PC-9 (cell line): ENCODE measurements at regions not wholly inside any gene's neighbourhood (a gene's known extent, or its start where the extent isn't known, plus 50 kb on each side); places are given as distances from the start of the nearest gene placed in this dataset.

ENCODE experiments used
- BruUV-seq: library from RNA; stranded (reverse); fragments of 400-500 nt; replicated peaks from 2 replicates; lab custom pipeline; 2021; lab: Mats Ljungman, UMichigan
- CTCF ChIA-PET: fragments of 300-600 bp; sonication (Branson Sonifier 250); formaldehyde crosslinking; loops from one replicate; lab custom pipeline; 2022; ENCODE audit warnings: antibody characterized with exemption; lab: Charles Lee
- POLR2A ChIA-PET: fragments of 300-600 bp; sonication (Branson Sonifier 250); formaldehyde crosslinking; loops from one replicate; lab custom pipeline; 2022; ENCODE audit warnings: antibody characterized with exemption; ENCODE audit not compliant: unreplicated experiment; lab: Charles Lee
- DNase-seq, 2 experiments: peaks; one replicate each; pipeline versions ENCODE4 v3.0.0 to v3.0.0-alpha.2; 2015 to 2022; ENCODE audit warnings: mixed read lengths in 1 of 2
- H2AFZ ChIP-seq: fragments of 200-600 bp; sonication (generic); 2 replicates; pipeline ENCODE4 v1.8.1; 2017; ENCODE audit warnings: antibody characterized with exemption
- H3F3A ChIP-seq: fragments of 200-600 bp; sonication (generic); 2 replicates; pipeline ENCODE4 v1.8.1; 2017; ENCODE audit warnings: antibody characterized with exemption, mild to moderate bottlenecking, low read depth; ENCODE audit not compliant: insufficient read depth
- H3K27ac ChIP-seq: fragments of 200-600 bp; sonication (generic); 2 replicates; pipeline ENCODE4 v1.6.1; 2016; ENCODE audit warnings: mixed run types
- H3K27me3 ChIP-seq: fragments of 200-600 bp; sonication (generic); 2 replicates; pipeline ENCODE4 v1.6.1; 2016; ENCODE audit warnings: low read depth, mixed run types; ENCODE audit not compliant: insufficient read depth
- H3K36me3 ChIP-seq: fragments of 200-600 bp; sonication (generic); 2 replicates; pipeline ENCODE4 v1.6.1; 2016; ENCODE audit warnings: low read depth, mixed run types
- H3K4me1 ChIP-seq: fragments of 200-600 bp; sonication (generic); replicated peaks from 2 replicates; pipeline ENCODE4 v1.6.1; 2016; ENCODE audit warnings: mixed run types; ENCODE audit not compliant: insufficient read depth
- H3K4me2 ChIP-seq: fragments of 200-600 bp; sonication (generic); 2 replicates; pipeline ENCODE4 v1.6.1; 2017; ENCODE audit warnings: mixed run types
- H3K4me3 ChIP-seq: fragments of 200-600 bp; sonication (generic); 2 replicates; pipeline ENCODE4 v1.6.1; 2016; ENCODE audit warnings: mixed run types
- H3K79me2 ChIP-seq: fragments of 200-600 bp; sonication (generic); 2 replicates; pipeline ENCODE4 v1.6.1; 2017; ENCODE audit warnings: low read depth, mixed run types
- H3K9me2 ChIP-seq: fragments of 200-600 bp; sonication (generic); 2 replicates; pipeline ENCODE4 v1.8.1; 2017; ENCODE audit warnings: mild to moderate bottlenecking; ENCODE audit not compliant: insufficient read depth
- H3K9me3 ChIP-seq: fragments of 200-600 bp; sonication (generic); 2 replicates; pipeline ENCODE4 v1.8.1; 2016; ENCODE audit warnings: low read depth; ENCODE audit not compliant: insufficient read depth
- H4K20me1 ChIP-seq: fragments of 200-600 bp; sonication (generic); 2 replicates; pipeline ENCODE4 v1.8.1; 2017; ENCODE audit not compliant: insufficient read depth
- EZH2 ChIP-seq: fragments of 200-600 bp; sonication (generic); IDR thresholded peaks from 2 replicates; pipeline ENCODE4 v1.8.0; 2017; ENCODE audit warnings: antibody characterized with exemption, low read depth
- intact Hi-C: fragments of 100-400 bp; cut with micrococcal nuclease; formaldehyde crosslinking; loops from one replicate; pipeline ENCODE4 v1.10.0; 2022; ENCODE audit not compliant: unreplicated experiment
- TF ChIP-seq, protein P1 (sequence below): fragments of 200-600 bp; sonication (generic); conservative IDR thresholded peaks from 2 replicates; pipeline ENCODE4 v1.6.1; 2017; ENCODE audit warnings: mixed run types, antibody characterized with exemption, mild to moderate bottlenecking, moderate library complexity

DNA sequence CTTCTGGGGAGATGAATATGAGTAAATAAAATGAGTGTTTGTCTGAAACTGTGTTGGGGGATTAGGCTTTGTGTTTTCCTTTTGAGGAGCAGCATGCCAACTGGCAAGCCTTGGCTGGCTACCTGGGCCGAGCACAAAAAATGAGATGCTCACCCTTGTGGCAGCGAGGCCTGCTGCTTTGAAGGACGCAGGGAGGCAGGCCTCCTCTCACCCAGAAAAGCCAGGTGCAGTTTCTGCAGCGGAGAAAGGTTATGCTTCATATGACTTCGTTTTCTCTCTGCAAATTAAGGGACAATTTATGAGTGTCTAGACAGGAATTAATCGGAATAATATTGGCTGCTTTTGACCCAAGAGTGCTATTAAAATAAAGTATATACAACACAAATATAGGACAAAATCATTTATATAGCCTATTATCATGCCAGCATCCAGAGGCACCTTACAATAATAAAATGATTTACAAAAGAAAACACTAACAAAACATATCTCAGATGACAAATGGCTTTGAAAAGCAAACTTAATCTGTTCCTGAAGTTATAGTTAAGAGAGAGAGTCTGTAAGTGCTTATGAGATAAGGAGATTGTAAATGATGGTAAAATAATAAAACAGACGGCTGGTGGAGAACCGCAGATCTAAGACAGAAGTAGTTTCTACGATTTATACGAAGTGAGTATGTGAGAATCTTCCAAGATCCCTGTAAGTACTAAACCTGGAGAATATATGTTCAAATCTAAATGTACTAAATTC is 682.8 kb upstream of the NR2F2 start:
- CTCF ChIA-PET = no interaction called here

GRCh38 chr15:95653361-95653805 is 677.1 kb upstream of the NR2F2 start:
- no TSS peak for BruUV-seq
- Histone ChIP-seq H3K36me3 (no peaks in the 10 kb centered on the region), H3F3A (no peaks in the 10 kb centered on the region), H4K20me1 (no peaks in the 10 kb centered on the region), H3K27ac (no peak overlapping the region), H3K79me2 (no peaks in the 10 kb centered on the region), H3K9me2 (no peaks in the 10 kb centered on the region), H3K27me3 (no peaks in the 10 kb centered on the region), H3K9me3 (no peaks in the 10 kb centered on the region), H3K4me2 (no peak overlapping the region), H2AFZ (no peak overlapping the region), H3K4me3 (no peak overlapping the region), H3K4me1 (no peaks in the 10 kb centered on the region)
- DNase-seq = no peak
- CTCF ChIA-PET = no interaction called here
- intact Hi-C loops = no loop called here
- POLR2A ChIA-PET = interaction anchor here (0.6 kb wide), 1 partner anchor 62 kb away, joined by 3 read pairs; no protein-coding TSS in a partner anchor
- no peak for TF ChIP-seq EZH2
- TF ChIP-seq, protein P1, sequence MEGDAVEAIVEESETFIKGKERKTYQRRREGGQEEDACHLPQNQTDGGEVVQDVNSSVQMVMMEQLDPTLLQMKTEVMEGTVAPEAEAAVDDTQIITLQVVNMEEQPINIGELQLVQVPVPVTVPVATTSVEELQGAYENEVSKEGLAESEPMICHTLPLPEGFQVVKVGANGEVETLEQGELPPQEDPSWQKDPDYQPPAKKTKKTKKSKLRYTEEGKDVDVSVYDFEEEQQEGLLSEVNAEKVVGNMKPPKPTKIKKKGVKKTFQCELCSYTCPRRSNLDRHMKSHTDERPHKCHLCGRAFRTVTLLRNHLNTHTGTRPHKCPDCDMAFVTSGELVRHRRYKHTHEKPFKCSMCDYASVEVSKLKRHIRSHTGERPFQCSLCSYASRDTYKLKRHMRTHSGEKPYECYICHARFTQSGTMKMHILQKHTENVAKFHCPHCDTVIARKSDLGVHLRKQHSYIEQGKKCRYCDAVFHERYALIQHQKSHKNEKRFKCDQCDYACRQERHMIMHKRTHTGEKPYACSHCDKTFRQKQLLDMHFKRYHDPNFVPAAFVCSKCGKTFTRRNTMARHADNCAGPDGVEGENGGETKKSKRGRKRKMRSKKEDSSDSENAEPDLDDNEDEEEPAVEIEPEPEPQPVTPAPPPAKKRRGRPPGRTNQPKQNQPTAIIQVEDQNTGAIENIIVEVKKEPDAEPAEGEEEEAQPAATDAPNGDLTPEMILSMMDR = no peak

More for the DNA sequence above, 682.8 kb upstream of the NR2F2 start:
- DNase-seq = no peak
- Histone ChIP-seq H3K9me2 (no peaks in the 10 kb centered on the region; the same call in 1 of the 2 replicates), H3F3A (no peaks in the 10 kb centered on the region), H2AFZ (no peak overlapping the region), H3K4me3 (no peak overlapping the region), H3K27ac (no peak overlapping the region), H3K79me2 (no peaks in the 10 kb centered on the region), H4K20me1 (no peaks in the 10 kb centered on the region), H3K9me3 (no peaks in the 10 kb centered on the region), H3K4me1 (no peaks in the 10 kb centered on the region), H3K4me2 (no peak overlapping the region), H3K36me3 (no peaks in the 10 kb centered on the region), H3K27me3 (no peaks in the 10 kb centered on the region)
- intact Hi-C loops = no loop called here
- POLR2A ChIA-PET = no interaction called here
- TF ChIP-seq, protein P1 = no peak
- BruUV-seq = no TSS peak

GRCh38 chr15:95655089-95655607 is 675.4 kb upstream of the NR2F2 start:
- H3K4me3 ChIP-seq = no peak overlapping the region
- H3F3A ChIP-seq = no peaks in the 10 kb centered on the region
- intact Hi-C loops = no loop called here
- TF ChIP-seq EZH2 = no peak
- TF ChIP-seq, protein P1 = no peak
- no peak overlapping the region for H3K4me2 ChIP-seq
- no peaks in the 10 kb centered on the region for H3K79me2 ChIP-seq
- no peak for DNase-seq
- no peak overlapping the region for H3K27ac ChIP-seq
- no peaks in the 10 kb centered on the region for H4K20me1 ChIP-seq
- no peaks in the 10 kb centered on the region for H3K36me3 ChIP-seq
- no peaks in the 10 kb centered on the region for H3K9me2 ChIP-seq
- BruUV-seq = no TSS peak
- H3K27me3 ChIP-seq = no peaks in the 10 kb centered on the region
- no peaks in the 10 kb centered on the region for H3K4me1 ChIP-seq
- H2AFZ ChIP-seq = no peak overlapping the region
- ChIA-PET POLR2A (no interaction called here), CTCF (no interaction called here)
- no peaks in the 10 kb centered on the region for H3K9me3 ChIP-seq
